Activated CD4-positive, alpha-beta memory T cell treated with anti-CD3 and anti-CD28 coated beads for 36 hours (primary cell): ENCODE measurements at regions not wholly inside any gene's neighbourhood (a gene's known extent, or its start where the extent isn't known, plus 50 kb on each side); places are given as distances from the start of the nearest gene placed in this dataset.
A peak's percentile ranks its signal among the peaks of the same experiment; 100 is the strongest.
"Not testable (repeated sequence)": the region's sequence is repeated elsewhere in the genome, so short reads cannot be mapped to it uniquely, and the experiment has no call there.

ENCODE experiments used
- CTCF ChIA-PET: fragments of 350-600 bp; sonication (Branson Sonifier 250); formaldehyde crosslinking; loops from one replicate; lab custom pipeline; 2021; ENCODE audit warnings: antibody characterized with exemption, inconsistent platforms; lab: Charles Lee
- POLR2A ChIA-PET: fragments of 350-600 bp; sonication (Branson Sonifier 250); formaldehyde crosslinking; loops from one replicate; lab custom pipeline; 2021; ENCODE audit warnings: antibody characterized with exemption; lab: Charles Lee
- DNase-seq: peaks from one replicate; pipeline ENCODE4 v3.0.0-alpha.2; 2020
- H3K27ac Mint-ChIP-seq: one replicate; pipeline ENCODE4 v1.8.0; 2021; ENCODE audit warnings: mixed read lengths
- H3K27me3 Mint-ChIP-seq: one replicate; pipeline ENCODE4 v1.8.0; 2021; ENCODE audit warnings: mixed read lengths
- H3K36me3 Mint-ChIP-seq: one replicate; pipeline ENCODE4 v1.8.0; 2021; ENCODE audit warnings: mixed read lengths
- H3K4me1 Mint-ChIP-seq: one replicate; pipeline ENCODE4 v1.8.0; 2021; ENCODE audit warnings: low read depth, mixed read lengths
- H3K4me3 Mint-ChIP-seq: one replicate; pipeline ENCODE4 v1.8.0; 2021; ENCODE audit warnings: mild to moderate bottlenecking, mixed read lengths
- H3K9me3 Mint-ChIP-seq: one replicate; pipeline ENCODE4 v1.8.0; 2021; ENCODE audit warnings: mixed read lengths
- intact Hi-C: fragments of 100-400 bp; cut with micrococcal nuclease; formaldehyde crosslinking; loops from one replicate; pipeline ENCODE4 v1.15.1; 2023

DNA sequence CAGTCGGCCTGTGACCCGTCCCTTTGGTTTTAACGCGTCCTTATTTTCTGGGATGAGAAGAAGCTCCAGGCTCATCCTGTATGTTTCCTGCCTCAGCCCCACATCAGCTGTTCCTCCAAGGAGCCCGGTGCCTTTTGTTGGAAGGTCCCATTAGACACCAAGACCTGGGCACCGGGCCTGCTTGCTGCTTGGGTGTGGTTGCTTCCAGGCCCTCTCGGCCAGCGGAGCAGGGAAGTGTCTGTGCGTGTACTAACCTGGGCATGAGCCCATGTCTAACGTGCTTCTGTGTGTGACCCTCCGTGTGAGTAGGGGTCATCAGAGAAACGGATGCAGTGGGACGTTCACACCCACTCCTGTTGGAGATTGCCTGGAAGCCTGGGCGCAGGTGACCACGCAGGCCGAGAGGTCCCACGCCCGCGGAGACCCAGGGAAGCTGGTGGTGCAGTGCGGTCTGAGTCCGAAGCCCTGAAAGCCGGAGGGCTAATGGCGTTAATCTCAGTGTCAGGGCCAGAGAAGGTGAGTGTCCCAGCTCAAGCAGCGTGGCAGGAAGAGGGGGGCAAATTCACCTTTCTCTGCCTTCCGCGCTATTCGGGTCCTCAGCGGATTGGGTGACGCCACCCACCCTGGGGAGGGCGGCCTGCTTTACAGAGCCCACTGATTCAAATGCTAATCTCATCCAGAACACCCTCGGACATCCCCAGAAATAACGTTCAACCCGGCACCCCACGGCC is 131.3 kb downstream of the KIF26A start:
- H3K4me1 Mint-ChIP-seq, intact Hi-C loops, POLR2A ChIA-PET, CTCF ChIA-PET, H3K27me3 Mint-ChIP-seq, H3K27ac Mint-ChIP-seq, H3K36me3 Mint-ChIP-seq, H3K9me3 Mint-ChIP-seq, H3K4me3 Mint-ChIP-seq: not testable (repeated sequence)
- DNase-seq, result peak; percentile 6

DNA sequence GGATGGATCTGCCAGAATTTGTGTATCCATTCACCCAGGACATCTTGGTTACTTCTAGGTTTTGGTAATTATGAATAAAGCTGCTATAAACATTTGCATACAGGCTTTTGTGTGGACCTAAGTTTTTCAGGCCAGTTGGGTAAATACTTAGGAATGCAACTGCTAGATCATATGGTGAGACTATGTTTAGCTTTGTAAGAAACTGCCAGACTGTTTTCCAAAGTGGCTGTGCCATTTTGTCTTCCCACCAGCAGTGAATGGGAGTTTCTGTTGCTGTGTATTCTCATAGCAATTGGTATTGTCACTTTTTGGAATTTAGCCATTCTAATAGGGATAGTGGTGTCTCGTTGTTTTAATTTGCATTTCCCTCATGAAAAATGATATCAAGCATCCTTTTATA is 133.0 kb downstream of the KIF26A start:
- H3K27ac Mint-ChIP-seq, result no peak overlapping the region
- H3K36me3 Mint-ChIP-seq, result no peaks in the 10 kb centered on the region
- peaks cover 2% of the 10 kb centered on the region for H3K27me3 Mint-ChIP-seq
- no peaks in the 10 kb centered on the region for H3K4me1 Mint-ChIP-seq
- intact Hi-C loops, result no loop called here
- ChIA-PET CTCF (no interaction called here), POLR2A (no interaction called here)
- no peaks in the 10 kb centered on the region for H3K9me3 Mint-ChIP-seq
- DNase-seq, result no peak
- no peak overlapping the region for H3K4me3 Mint-ChIP-seq

- intact Hi-C loops, result no loop called here
- peaks cover 9% of the 10 kb centered on the region for H3K27me3 Mint-ChIP-seq
- H3K27ac Mint-ChIP-seq, result no peak overlapping the region
Measured at GRCh38 chr14:104274806-104275205, 136.4 kb downstream of the KIF26A start.

GRCh38 chr14:104277416-104278213 is 139.2 kb downstream of the KIF26A start:
- intact Hi-C loops, result no loop called here
- H3K4me3 Mint-ChIP-seq, result no peak overlapping the region
- H3K9me3 Mint-ChIP-seq, result no peaks in the 10 kb centered on the region
- peak; percentile 8 for DNase-seq
- CTCF ChIA-PET, result no interaction called here
- no peaks in the 10 kb centered on the region for H3K36me3 Mint-ChIP-seq
- peaks cover 9% of the 10 kb centered on the region for H3K27me3 Mint-ChIP-seq
- H3K4me1 Mint-ChIP-seq, result no peaks in the 10 kb centered on the region
- POLR2A ChIA-PET, result no interaction called here
- H3K27ac Mint-ChIP-seq, result no peak overlapping the region

More at GRCh38 chr14:104274806-104275205, 136.4 kb downstream of the KIF26A start:
- DNase-seq, result no peak
- Mint-ChIP-seq H3K9me3 (no peaks in the 10 kb centered on the region), H3K4me1 (no peaks in the 10 kb centered on the region), H3K4me3 (no peak overlapping the region), H3K36me3 (no peaks in the 10 kb centered on the region)
- ChIA-PET POLR2A (no interaction called here), CTCF (no interaction called here)

DNA sequence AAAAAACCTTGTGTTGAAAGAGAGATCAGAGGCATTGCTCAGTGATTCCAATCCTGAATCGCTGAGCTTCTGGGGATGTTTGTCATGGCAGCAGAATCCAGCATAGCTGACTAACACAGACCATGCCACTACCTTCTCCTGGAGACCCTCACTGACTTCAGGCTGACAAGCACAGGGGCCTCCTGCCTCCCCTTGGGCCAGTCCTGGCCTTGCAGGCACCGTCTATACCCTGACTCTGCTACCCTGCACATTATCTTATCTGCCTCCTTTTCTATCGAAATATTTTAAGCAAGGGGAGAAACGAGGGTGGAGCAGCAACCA is 139.8 kb downstream of the KIF26A start:
- DNase-seq, result no peak
- Mint-ChIP-seq H3K9me3 (no peaks in the 10 kb centered on the region), H3K4me1 (no peaks in the 10 kb centered on the region), H3K36me3 (no peaks in the 10 kb centered on the region), H3K27ac (no peak overlapping the region), H3K4me3 (no peak overlapping the region), H3K27me3 (peaks cover 9% of the 10 kb centered on the region)
- ChIA-PET CTCF (no interaction called here), POLR2A (no interaction called here)
- intact Hi-C loops, result no loop called here

GRCh38 chr14:104280085-104280901 is 141.9 kb downstream of the KIF26A start:
- Mint-ChIP-seq H3K27me3 (peaks cover 7% of the 10 kb centered on the region), H3K9me3 (no peaks in the 10 kb centered on the region), H3K27ac (no peak overlapping the region), H3K4me1 (no peaks in the 10 kb centered on the region), H3K4me3 (no peak overlapping the region), H3K36me3 (no peaks in the 10 kb centered on the region)
- intact Hi-C loops, result no loop called here
- ChIA-PET CTCF (no interaction called here), POLR2A (no interaction called here)
- DNase-seq, result peak; percentile 6

GRCh38 chr14:104280902-104281767 is 142.7 kb downstream of the KIF26A start:
- peaks cover 7% of the 10 kb centered on the region for H3K27me3 Mint-ChIP-seq
- H3K4me1 Mint-ChIP-seq, result no peaks in the 10 kb centered on the region
- peak; percentile 2 for DNase-seq
- intact Hi-C loops, result no loop called here
- ChIA-PET POLR2A (no interaction called here), CTCF (no interaction called here)
- no peak overlapping the region for H3K27ac Mint-ChIP-seq
- no peaks in the 10 kb centered on the region for H3K36me3 Mint-ChIP-seq
- no peaks in the 10 kb centered on the region for H3K9me3 Mint-ChIP-seq
- no peak overlapping the region for H3K4me3 Mint-ChIP-seq

- no peaks in the 10 kb centered on the region for H3K9me3 Mint-ChIP-seq
- H3K4me3 Mint-ChIP-seq, result no peak overlapping the region
- peaks cover 7% of the 10 kb centered on the region for H3K27me3 Mint-ChIP-seq
- POLR2A ChIA-PET, result no interaction called here
- H3K36me3 Mint-ChIP-seq, result no peaks in the 10 kb centered on the region
- no peaks in the 10 kb centered on the region for H3K4me1 Mint-ChIP-seq
- no peak for DNase-seq
- no peak overlapping the region for H3K27ac Mint-ChIP-seq
- intact Hi-C loops, result no loop called here
- CTCF ChIA-PET, result no interaction called here
Measured at GRCh38 chr14:104281768-104282301, 143.4 kb downstream of the KIF26A start.

DNA sequence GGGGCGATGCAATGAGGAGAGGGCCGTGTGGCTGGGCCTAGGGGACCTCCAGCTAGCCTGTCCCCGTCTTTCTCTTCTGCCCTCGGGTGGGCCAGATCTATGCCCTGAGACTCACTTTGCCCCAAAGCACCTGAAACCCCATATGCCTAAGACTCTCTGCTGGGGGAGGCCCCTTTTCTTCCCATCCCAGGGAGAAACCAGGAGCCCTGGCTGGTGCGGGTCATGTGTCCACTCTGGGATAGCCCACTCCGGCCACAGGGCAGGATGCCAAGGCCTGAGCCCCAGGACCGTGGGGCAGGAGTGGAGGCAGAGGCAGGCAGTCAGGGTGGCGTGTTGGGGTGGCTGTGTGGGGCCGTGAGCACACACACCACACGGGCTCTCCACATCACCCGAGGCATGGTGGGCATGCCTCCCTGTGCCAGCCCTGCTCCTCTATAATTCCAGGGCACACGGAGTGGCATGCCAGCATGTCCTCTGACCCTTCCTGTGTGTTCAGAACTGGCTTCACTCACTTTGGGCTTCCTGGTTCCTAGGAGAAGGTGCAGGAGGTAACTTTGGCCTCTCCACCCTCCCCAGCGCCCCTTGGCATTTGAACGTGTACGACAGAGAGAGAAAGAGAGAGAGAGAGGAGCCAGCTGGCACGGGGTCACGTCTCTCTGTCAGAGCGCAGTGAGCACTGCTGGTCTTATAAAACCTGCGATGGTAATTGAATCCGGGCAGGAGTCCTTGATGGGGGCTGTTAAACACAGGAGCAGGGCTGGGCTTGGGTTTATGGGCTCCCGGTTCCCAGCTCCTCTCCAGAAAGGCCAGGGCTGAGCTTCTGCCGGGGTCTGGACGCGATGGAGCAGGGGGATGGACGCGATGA is 144.2 kb downstream of the KIF26A start:
- H3K27me3 Mint-ChIP-seq, result peaks cover 5% of the 10 kb centered on the region
- H3K27ac Mint-ChIP-seq, result no peak overlapping the region
- H3K9me3 Mint-ChIP-seq, result no peaks in the 10 kb centered on the region
- DNase-seq, result no peak
- no peaks in the 10 kb centered on the region for H3K4me1 Mint-ChIP-seq
- POLR2A ChIA-PET, result no interaction called here
- intact Hi-C loops, result no loop called here
- H3K4me3 Mint-ChIP-seq, result no peak overlapping the region
- H3K36me3 Mint-ChIP-seq, result no peaks in the 10 kb centered on the region
- CTCF ChIA-PET, result no interaction called here

DNA sequence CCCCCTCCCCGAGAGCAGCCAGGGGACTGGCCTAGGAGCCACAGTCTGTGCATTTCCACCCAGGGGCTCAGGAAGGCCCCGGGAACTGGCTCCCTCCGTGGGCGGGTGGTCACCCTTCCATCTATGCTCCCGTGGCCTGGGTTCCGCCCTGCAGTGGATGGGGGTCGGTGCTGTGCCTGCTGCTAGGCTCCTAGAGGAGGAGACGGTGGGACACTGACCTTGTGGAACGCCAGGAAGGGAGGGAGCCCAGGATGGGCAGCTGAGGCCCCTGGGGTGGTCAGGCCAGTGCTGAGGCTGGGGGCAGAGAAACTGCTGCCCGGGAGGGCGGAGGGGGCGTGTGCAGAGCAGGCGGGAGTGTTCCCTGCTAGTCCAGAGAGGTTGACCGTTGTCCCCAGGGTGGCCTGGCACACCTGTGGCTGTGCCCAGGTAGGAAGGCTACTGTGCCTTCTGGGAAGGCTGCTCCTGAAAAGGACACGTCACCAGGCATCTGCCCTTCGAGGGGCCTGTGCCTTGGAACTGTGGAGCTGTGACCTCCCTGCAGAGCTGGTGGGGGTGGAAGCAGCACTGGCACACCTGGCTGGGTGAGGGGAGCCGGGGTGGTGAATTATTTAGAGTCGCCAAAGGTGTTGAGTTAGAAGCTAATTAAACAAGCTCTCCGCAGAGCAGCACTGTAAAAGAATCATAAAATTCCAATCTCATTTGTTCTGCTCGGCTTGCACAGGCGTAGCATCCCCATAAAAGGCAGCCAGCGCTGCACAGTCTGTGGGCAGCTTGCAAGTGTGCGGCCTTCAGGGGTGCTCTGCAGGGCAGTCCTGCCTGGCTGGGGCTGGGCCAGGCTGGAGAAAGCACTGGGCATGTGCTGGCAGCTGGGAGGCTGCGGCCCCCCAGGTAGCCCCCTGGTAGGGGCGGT is 145.1 kb downstream of the KIF26A start:
- no peak for DNase-seq
- no peak overlapping the region for H3K4me3 Mint-ChIP-seq
- H3K4me1 Mint-ChIP-seq, result no peaks in the 10 kb centered on the region
- no peak overlapping the region for H3K27ac Mint-ChIP-seq
- no peaks in the 10 kb centered on the region for H3K36me3 Mint-ChIP-seq
- H3K27me3 Mint-ChIP-seq, result no peaks in the 10 kb centered on the region
- intact Hi-C loops, result no loop called here
- ChIA-PET POLR2A (no interaction called here), CTCF (no interaction called here)
- H3K9me3 Mint-ChIP-seq, result peaks cover under 1% of the 10 kb centered on the region
